ENCODE measurements at regions not wholly inside any gene's neighbourhood (a gene's known extent, or its start where the extent isn't known, plus 50 kb on each side); places are given as distances from the start of the nearest gene placed in this dataset.
"Not testable (repeated sequence)": the region's sequence is repeated elsewhere in the genome, so short reads cannot be mapped to it uniquely, and the experiment has no call there.

- TF ChIP-seq POLR2A (IDR thresholded peaks at IDR 0.05; ENCODE audit: low read depth, low read length), result no peak
- FAIRE-seq, result no peak
- no peak for DNase-seq (ENCODE audit: insufficient read length, low spot score)
Measured at GRCh38 chr2:234395891-234396420, 100.9 kb downstream of the ARL4C start.

GRCh38 chr2:234394450-234394849 lies 102.4 kb downstream of the ARL4C start:
- TF ChIP-seq POLR2A (IDR thresholded peaks at IDR 0.05; ENCODE audit: low read depth, low read length), result no peak
- DNase-seq (ENCODE audit: insufficient read length, low spot score) (no peak), FAIRE-seq (no peak)

- FAIRE-seq, result no peak
- TF ChIP-seq POLR2A (IDR thresholded peaks at IDR 0.05; ENCODE audit: low read depth, low read length), result no peak
- DNase-seq (ENCODE audit: insufficient read length, low spot score), result no peak
Measured at GRCh38 chr2:234393354-234393753, 103.5 kb downstream of the ARL4C start.

GRCh38 chr2:234392041-234392615 lies 104.8 kb downstream of the ARL4C start:
- no peak for TF ChIP-seq POLR2A (IDR thresholded peaks at IDR 0.05; ENCODE audit: low read depth, low read length)
- DNase-seq (ENCODE audit: insufficient read length, low spot score) (no peak), FAIRE-seq (no peak)

- FAIRE-seq, result no peak
- no peak for TF ChIP-seq POLR2A (IDR thresholded peaks at IDR 0.05; ENCODE audit: low read depth, low read length)
Measured at GRCh38 chr2:234391625-234392024, 105.3 kb downstream of the ARL4C start.

GRCh38 chr2:234389661-234390060 lies 107.2 kb downstream of the ARL4C start:
- not testable (repeated sequence) for FAIRE-seq; DNase-seq (ENCODE audit: insufficient read length, low spot score)

More at GRCh38 chr2:234391625-234392024, 105.3 kb downstream of the ARL4C start:
- DNase-seq (ENCODE audit: insufficient read length, low spot score), result no peak

- DNase-seq (ENCODE audit: insufficient read length, low spot score) (no peak), FAIRE-seq (no peak)
- no peak for TF ChIP-seq POLR2A (IDR thresholded peaks at IDR 0.05; ENCODE audit: low read depth, low read length)
Measured at GRCh38 chr2:234388591-234388990, 108.3 kb downstream of the ARL4C start.

- DNase-seq (ENCODE audit: insufficient read length, low spot score), result no peak
- TF ChIP-seq POLR2A (IDR thresholded peaks at IDR 0.05; ENCODE audit: low read depth, low read length), result no peak
- FAIRE-seq, result no peak
Measured at GRCh38 chr2:234386971-234387370, 109.9 kb downstream of the ARL4C start.

GRCh38 chr2:234382131-234382530 lies 114.8 kb downstream of the ARL4C start:
- DNase-seq (ENCODE audit: insufficient read length, low spot score), result no peak
- FAIRE-seq, result no peak
- no peak for TF ChIP-seq POLR2A (IDR thresholded peaks at IDR 0.05; ENCODE audit: low read depth, low read length)

- not testable (repeated sequence) for DNase-seq (ENCODE audit: insufficient read length, low spot score); FAIRE-seq
Measured at GRCh38 chr2:234378958-234379357, 117.9 kb downstream of the ARL4C start.

- TF ChIP-seq POLR2A (IDR thresholded peaks at IDR 0.05; ENCODE audit: low read depth, low read length), result no peak
- DNase-seq (ENCODE audit: insufficient read length, low spot score) (no peak), FAIRE-seq (no peak)
Measured at GRCh38 chr2:234378440-234378839, 118.4 kb downstream of the ARL4C start.

GRCh38 chr2:234377761-234378391 lies 119.0 kb downstream of the ARL4C start:
- no peak for FAIRE-seq
- DNase-seq (ENCODE audit: insufficient read length, low spot score), result no peak
- TF ChIP-seq POLR2A (IDR thresholded peaks at IDR 0.05; ENCODE audit: low read depth, low read length), result no peak

GRCh38 chr2:234376229-234376628 lies 120.7 kb downstream of the ARL4C start:
- FAIRE-seq, result no peak
- TF ChIP-seq POLR2A (IDR thresholded peaks at IDR 0.05; ENCODE audit: low read depth, low read length), result no peak
- no peak for DNase-seq (ENCODE audit: insufficient read length, low spot score)

- TF ChIP-seq POLR2A (IDR thresholded peaks at IDR 0.05; ENCODE audit: low read depth, low read length), result no peak
- FAIRE-seq (no peak), DNase-seq (ENCODE audit: insufficient read length, low spot score) (no peak)
Measured at GRCh38 chr2:234375176-234375880, 121.6 kb downstream of the ARL4C start.

- FAIRE-seq (no peak), DNase-seq (ENCODE audit: insufficient read length, low spot score) (no peak)
Measured at GRCh38 chr2:234374736-234375135, 122.1 kb downstream of the ARL4C start.

More at GRCh38 chr2:234374736-234375135, 122.1 kb downstream of the ARL4C start:
- TF ChIP-seq POLR2A (IDR thresholded peaks at IDR 0.05; ENCODE audit: low read depth, low read length), result no peak

Measured in H54 (cell line).